GM18519 (cell line): ENCODE measurements at regions not wholly inside any gene's neighbourhood (a gene's known extent, or its start where the extent isn't known, plus 50 kb on each side); places are given as distances from the start of the nearest gene placed in this dataset.
"Not testable (repeated sequence)": the region's sequence is repeated elsewhere in the genome, so short reads cannot be mapped to it uniquely, and the experiment has no call there.

Experiments used
- ATAC-seq: cut with Tn5 transposase; IDR thresholded peaks from one replicate; pipeline ENCODE4 v1.9.1; 2021; ENCODE audit warnings: mild to moderate bottlenecking, moderate library complexity; ENCODE audit not compliant: unreplicated experiment, low FRiP score

DNA sequence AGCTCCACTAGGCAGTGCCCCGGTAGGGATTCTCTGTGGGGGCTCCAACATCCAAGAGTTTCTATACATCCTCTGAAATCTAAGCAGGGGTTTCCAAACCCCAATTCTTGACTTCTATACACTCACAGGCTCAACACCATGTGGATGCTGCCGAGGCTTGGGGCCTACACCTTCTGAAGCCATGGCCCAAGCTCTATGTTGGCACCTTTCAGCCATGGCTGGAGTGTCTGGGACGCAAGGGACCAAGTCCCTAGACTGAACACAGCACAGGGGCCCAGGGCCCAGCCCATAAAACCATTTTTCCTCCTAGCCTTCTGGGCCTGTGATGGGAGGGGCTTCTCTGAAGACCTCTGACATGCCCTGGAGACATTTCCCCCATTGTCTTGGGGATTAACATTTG lies 511.8 kb downstream of the TRAM1L1 start:
- ATAC-seq: no peak

DNA sequence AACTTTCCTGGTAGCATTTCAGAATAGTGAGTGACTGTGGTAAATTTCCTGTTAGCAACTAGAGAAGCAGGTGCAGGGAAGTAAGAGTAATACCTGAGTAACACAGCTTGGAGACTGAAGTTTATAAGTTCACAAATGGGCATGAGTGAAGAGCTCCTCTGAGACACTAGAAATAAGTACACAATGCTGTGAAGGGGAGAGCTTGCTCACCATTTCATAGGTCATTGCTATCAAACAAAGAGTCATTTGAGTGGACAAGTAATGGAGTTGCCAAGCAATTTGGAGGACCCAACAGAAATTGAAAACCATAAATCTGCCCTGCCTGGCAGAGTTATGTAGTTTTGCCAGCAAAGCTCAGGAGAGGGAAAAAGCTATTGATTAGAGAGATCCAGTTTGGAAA lies 523.6 kb downstream of the TRAM1L1 start:
- no peak for ATAC-seq

DNA sequence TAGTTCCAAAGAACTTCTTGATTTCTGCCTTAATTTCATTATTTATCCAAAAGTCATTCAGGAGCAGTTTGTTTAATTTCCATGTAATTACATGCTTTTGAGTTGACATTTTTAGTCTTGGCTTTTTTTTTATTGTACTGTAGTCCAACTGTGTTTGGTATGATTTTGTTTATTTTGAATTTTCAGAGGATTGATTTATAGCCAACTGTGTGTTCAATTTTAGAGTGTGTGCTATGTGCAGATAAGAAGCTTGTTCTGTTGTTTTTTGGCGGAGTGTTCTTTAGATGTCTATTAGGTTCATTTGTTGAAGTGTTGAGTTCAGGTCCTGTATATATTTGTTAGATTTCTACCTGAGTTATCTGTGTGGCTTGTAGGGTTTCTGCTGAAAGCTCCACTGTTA lies 533.6 kb downstream of the TRAM1L1 start:
- no peak for ATAC-seq

DNA sequence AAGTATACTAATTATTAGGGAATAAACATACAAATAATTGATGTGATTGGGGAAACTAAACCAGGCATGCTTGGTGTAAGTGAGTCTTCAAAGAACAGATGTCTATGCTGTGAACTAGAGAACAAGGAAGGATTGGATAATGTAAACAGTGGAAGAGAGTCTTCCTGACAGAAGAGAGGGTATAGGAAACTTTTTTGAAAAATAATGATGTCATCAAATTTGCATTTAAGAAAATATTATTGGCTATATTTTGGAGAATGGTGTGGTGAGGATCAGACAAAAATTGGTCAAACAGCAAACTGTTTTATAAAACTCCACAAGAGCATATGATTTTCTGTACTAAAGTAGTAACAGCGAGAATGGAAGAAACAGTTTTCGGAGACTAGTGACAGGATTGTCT lies 537.7 kb downstream of the TRAM1L1 start:
- ATAC-seq: no peak

GRCh38 chr4:116546759-116547158 lies 538.6 kb downstream of the TRAM1L1 start:
- ATAC-seq: no peak

GRCh38 chr4:116544946-116545345 lies 540.4 kb downstream of the TRAM1L1 start:
- ATAC-seq: no peak

- no peak for ATAC-seq
Measured at GRCh38 chr4:116539744-116540143, 545.6 kb downstream of the TRAM1L1 start.

- no peak for ATAC-seq
Measured at GRCh38 chr4:116537828-116538227, 547.5 kb downstream of the TRAM1L1 start.

DNA sequence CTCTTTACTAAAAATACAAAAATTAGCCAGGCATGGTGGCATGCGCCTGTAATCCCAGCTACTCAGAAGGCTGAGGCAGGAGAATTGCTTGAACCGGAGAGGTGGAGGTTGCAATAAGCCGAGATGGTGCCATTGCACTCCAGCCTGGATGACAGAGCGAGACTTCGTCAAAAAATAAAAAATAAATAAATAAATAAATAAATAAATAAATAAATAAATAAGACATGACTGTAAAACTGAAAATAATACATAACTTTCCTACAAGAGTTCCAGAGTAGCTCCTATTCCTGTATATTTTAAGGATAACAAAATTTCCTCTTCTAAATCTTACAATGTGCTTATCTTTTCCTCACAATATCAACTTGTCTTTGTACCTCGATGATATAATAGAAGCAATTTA lies 549.4 kb downstream of the TRAM1L1 start:
- not testable (repeated sequence) for ATAC-seq

GRCh38 chr4:116531870-116532269 lies 553.5 kb downstream of the TRAM1L1 start:
- no peak for ATAC-seq

GRCh38 chr4:116531026-116531425 lies 554.4 kb downstream of the TRAM1L1 start:
- ATAC-seq: no peak

DNA sequence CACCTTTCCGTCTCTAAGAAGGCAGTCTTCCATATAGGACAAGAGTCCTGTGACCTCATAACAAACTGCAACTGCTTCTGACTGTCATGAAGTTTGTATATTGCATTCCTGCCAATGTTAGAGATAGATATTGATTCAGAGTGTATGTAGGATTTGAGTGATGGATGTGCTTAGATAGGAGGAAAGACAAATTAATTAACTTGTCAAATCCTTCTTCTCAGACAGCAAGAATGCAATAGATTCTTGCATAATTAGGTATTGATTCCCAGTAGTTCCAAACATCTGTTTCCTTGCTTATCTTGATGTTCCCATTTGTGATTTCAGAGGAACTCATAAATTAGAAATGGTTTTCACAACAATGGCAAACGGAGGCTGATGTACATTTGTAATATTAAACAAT lies 555.3 kb downstream of the TRAM1L1 start:
- no peak for ATAC-seq

GRCh38 chr4:116529129-116529528 lies 556.2 kb downstream of the TRAM1L1 start:
- no peak for ATAC-seq

GRCh38 chr4:116522922-116523321 lies 562.5 kb downstream of the TRAM1L1 start:
- no peak for ATAC-seq

DNA sequence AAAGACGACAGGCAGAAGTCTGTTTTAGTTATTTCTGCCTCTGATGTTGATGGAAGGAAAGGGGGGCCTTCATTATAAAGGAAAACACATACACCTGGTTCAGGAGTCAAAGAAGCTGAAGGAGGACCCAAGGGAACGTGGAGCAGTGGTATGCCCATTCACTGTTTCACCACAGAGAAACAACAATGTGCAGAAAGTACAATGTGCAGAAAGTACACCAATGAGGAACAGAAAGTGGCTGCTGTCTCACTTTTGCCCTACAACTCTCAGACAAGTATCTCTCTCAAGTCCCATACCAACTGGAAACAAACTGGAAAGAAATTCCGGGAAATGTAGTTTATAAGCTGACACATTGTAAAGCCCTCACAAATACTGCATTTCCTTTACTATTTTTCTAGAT lies 564.5 kb downstream of the TRAM1L1 start:
- no peak for ATAC-seq

DNA sequence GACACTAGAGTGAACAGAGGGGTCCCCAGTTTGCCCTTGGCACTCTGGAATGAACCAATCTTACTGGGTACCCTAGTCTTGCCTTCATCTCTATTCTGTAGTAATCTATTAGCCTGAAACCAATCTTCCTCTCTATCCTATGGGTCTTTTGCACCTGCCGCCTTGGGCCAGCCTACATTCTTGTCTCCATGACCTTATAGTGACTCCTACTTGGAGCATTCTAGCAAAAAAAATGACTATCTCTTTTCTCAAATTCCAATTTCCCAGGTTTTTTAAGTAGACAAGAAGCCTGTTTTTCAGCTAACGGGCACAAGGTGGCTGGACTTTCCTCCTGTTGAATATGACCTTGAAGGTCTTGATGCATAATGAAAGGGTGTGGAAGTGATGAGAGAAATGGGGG lies 568.7 kb downstream of the TRAM1L1 start:
- no peak for ATAC-seq

DNA sequence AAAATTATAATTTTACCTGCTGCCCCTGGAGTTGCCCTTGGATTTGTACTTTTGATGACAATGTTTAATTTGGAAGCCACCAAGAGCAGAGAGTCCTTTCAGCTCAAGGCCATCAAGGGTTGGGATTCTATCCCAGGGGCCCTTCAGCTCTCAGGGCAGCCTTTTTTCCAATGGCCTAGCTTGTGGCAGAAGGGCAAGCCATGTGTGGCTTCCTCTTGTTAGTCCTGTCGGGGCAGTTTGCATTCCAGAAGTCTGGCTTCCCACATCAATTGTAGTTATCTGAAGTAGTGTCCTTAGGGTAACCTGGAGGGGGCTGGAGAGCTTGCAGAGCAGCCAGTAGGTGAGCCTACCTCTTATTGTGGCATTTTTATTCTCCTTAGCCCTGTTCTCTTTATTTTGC lies 569.4 kb downstream of the TRAM1L1 start:
- no peak for ATAC-seq

DNA sequence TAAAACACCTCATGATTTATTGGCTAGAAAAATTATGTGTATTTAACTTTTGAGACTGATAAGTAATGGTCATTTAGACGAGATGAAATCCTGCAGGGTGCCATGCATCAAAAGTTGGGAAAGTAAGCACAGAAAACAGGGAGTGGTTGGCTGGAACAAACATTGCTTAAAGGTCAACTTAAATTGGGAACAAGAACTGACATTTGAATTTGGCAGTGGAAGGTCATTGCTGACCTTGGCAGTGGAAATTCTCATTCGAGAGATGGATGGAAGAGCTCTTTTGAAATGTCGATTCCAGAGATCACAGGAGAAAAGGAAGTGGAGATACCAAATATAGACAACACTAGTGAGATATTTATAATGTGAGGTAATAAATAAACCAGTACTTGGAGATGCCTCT lies 572.8 kb downstream of the TRAM1L1 start:
- ATAC-seq: no peak

- no peak for ATAC-seq
Measured at GRCh38 chr4:116501954-116502353, 583.4 kb downstream of the TRAM1L1 start.

DNA sequence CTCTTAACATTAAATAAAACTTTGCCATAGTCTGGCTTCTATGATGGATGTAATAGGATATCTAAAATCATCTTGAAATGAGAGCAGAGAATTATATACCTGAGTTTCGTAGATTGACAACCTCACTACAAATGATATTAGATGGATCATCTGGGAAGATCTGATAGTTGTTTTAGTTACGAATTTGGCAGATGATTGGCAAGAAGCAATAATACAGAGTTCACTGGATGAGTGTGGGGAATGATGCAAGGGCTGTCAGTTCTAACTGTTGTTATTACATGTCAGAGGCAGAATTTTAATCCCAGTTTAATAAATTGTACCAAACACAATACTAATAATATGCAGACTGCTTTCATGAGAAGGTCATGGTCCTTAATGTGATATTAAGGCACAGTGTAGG lies 585.2 kb downstream of the TRAM1L1 start:
- no peak for ATAC-seq

DNA sequence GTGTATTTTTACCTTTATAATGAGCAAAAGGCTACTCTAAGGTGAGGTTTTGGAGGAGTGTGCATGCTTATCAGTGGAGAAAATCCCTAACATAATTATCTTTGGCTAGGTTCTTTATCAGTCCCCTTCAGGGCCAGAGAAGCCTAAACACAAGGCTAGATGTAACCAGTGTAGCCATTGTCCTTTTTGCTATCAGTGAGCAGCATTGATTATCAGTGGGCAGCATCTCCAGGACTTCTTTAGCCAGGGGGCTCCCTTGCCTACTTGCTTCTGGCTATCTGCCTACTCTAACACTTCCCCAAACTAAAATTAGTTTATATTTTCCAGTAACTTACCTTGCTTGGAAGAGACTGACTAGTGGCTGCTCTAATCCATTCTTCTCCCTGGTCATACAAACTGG lies 595.6 kb downstream of the TRAM1L1 start:
- no peak for ATAC-seq

DNA sequence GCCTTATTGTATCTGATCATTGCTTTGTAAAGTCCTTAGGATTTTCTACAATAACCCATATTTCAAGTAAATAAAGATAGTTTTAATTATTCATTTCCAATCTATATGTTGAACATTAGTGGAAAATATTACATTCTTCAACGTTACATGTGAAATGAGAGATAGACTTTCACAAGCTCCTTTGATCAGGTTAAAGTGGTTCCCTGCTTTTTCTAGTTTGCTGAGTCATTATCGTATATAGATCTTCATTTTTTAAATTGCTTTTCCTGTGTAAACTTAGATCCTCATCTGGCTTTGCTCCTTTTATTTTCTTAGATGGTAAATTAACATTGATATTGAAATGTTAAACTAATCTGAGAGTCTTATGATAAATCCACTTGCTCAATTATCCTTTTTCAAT lies 599.0 kb downstream of the TRAM1L1 start:
- no peak for ATAC-seq

GRCh38 chr4:116480546-116480945 lies 604.8 kb downstream of the TRAM1L1 start:
- ATAC-seq: no peak

DNA sequence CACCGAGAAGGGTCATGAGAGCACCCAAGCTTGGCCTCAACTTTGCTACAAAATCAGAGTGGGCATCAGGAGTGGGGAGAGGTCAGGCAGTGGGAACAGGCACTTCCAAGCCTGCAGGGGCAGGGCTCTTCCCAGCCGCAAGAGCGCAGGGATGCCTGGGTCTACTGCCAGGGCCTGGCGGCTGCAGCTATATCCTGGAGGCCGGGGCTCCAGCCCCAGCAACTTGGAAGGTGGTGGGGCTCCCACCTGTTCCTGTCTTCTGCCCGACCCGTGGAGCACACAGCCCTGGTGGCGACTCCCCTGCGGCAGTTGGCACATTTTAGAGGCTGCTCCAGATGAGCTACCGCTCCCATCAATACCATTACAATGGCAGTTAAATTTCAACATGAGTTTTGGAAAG lies 607.0 kb downstream of the TRAM1L1 start:
- ATAC-seq: no peak
